AG04450 (cell line): ENCODE measurements at regions not wholly inside any gene's neighbourhood (a gene's known extent, or its start where the extent isn't known, plus 50 kb on each side); places are given as distances from the start of the nearest gene placed in this dataset.

Source experiments
- CTCF ChIA-PET: fragments of 300-600, 350-600 bp; formaldehyde crosslinking; extraction: SDS; loops from one replicate; lab custom pipeline; 2022; ENCODE audit warnings: antibody characterized with exemption, inconsistent platforms; lab: Charles Lee
- POLR2A ChIA-PET: fragments of 350-600 bp; formaldehyde crosslinking; extraction: SDS; loops from one replicate; lab custom pipeline; 2021; ENCODE audit warnings: antibody characterized with exemption, inconsistent platforms; lab: Yijun Ruan, JAX
- DNase-seq: peaks from one replicate; pipeline ENCODE4 v3.0.0-alpha.2; 2011; ENCODE audit warnings: low read depth, low spot score
- H3K27ac ChIP-seq: one replicate; pipeline ENCODE4 v1.5.1; 2012; ENCODE audit warnings: low read depth, low read length, control low read depth
- H3K27me3 ChIP-seq: one replicate; pipeline ENCODE4 v1.6.0; 2012; ENCODE audit warnings: low read length; ENCODE audit not compliant: control insufficient read depth, insufficient read depth
- H3K4me3 ChIP-seq: 2 replicates; pipeline ENCODE4 v1.5.1; 2011; ENCODE audit warnings: mild to moderate bottlenecking, low read depth, low read length, control low read depth
- H3K9me3 ChIP-seq: 2 replicates; pipeline ENCODE4 v1.5.1; 2012; ENCODE audit warnings: low read length; ENCODE audit not compliant: control insufficient read depth, insufficient read depth
- TF ChIP-seq, protein P1 (sequence below): IDR thresholded peaks from 2 replicates; pipeline ENCODE4 v1.5.1; 2011; ENCODE audit warnings: low read depth, low read length, control low read depth, inconsistent platforms

- CTCF ChIA-PET: interaction anchor here (0.6 kb wide), 1 partner anchor 11 kb away, joined by 4 read pairs; no protein-coding TSS in a partner anchor
- POLR2A ChIA-PET: no interaction called here
Measured at GRCh38 chr5:164652276-164652660, 1146.8 kb downstream of the MAT2B start.

GRCh38 chr5:164663198-164663989, 1158.0 kb downstream of the MAT2B start:
- H3K4me3 ChIP-seq: no peak overlapping the region
- no peaks in the 10 kb centered on the region for H3K27me3 ChIP-seq
- no peaks in the 10 kb centered on the region for H3K9me3 ChIP-seq
- ChIA-PET POLR2A (no interaction called here), CTCF (interaction anchor here (0.6 to 1.3 kb wide), 4 partner anchors 9 to 967 kb away, joined by 3 to 4 read pairs (median 4); no protein-coding TSS in a partner anchor)
- no peak overlapping the region for H3K27ac ChIP-seq
- TF ChIP-seq, protein P1, sequence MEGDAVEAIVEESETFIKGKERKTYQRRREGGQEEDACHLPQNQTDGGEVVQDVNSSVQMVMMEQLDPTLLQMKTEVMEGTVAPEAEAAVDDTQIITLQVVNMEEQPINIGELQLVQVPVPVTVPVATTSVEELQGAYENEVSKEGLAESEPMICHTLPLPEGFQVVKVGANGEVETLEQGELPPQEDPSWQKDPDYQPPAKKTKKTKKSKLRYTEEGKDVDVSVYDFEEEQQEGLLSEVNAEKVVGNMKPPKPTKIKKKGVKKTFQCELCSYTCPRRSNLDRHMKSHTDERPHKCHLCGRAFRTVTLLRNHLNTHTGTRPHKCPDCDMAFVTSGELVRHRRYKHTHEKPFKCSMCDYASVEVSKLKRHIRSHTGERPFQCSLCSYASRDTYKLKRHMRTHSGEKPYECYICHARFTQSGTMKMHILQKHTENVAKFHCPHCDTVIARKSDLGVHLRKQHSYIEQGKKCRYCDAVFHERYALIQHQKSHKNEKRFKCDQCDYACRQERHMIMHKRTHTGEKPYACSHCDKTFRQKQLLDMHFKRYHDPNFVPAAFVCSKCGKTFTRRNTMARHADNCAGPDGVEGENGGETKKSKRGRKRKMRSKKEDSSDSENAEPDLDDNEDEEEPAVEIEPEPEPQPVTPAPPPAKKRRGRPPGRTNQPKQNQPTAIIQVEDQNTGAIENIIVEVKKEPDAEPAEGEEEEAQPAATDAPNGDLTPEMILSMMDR: no peak
- DNase-seq: no peak

More at GRCh38 chr5:164652276-164652660, 1146.8 kb downstream of the MAT2B start:
- no peak for DNase-seq
- no peaks in the 10 kb centered on the region for H3K27me3 ChIP-seq
- TF ChIP-seq, protein P1: no peak
- H3K27ac ChIP-seq: no peak overlapping the region
- H3K4me3 ChIP-seq: no peak overlapping the region
- H3K9me3 ChIP-seq: no peaks in the 10 kb centered on the region

DNA sequence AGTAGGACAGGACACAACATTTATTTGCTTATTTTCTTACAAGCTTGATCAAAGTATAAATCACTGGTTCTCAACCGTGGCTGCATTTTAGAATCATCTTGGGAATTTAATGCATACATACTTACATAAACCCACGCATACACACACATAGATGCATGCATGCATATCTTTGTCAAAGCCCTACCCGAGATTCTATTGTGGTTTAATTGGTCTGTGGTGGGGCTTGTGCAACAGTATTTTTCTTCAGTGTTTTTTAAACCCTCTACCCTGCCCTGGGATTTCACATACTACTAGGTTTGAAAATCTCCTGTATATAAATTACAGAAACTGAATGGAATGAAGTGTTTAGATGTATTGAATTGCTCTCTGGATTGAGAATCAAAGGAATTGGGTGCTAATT, 1166.2 kb downstream of the MAT2B start:
- no peaks in the 10 kb centered on the region for H3K27me3 ChIP-seq
- no peak overlapping the region for H3K27ac ChIP-seq
- no peaks in the 10 kb centered on the region for H3K9me3 ChIP-seq
- no peak for DNase-seq
- no peak overlapping the region for H3K4me3 ChIP-seq
- TF ChIP-seq, protein P1: no peak
- POLR2A ChIA-PET: no interaction called here
- CTCF ChIA-PET: interaction anchor here (1.0 to 2.1 kb wide), 4 partner anchors 11 to 1107 kb away, joined by 3 to 8 read pairs (median 4); no protein-coding TSS in a partner anchor

- H3K27ac ChIP-seq: no peak overlapping the region
- TF ChIP-seq, protein P1: no peak
- H3K9me3 ChIP-seq: no peaks in the 10 kb centered on the region
- no peaks in the 10 kb centered on the region for H3K27me3 ChIP-seq
- H3K4me3 ChIP-seq: no peak overlapping the region
- no peak for DNase-seq
- CTCF ChIA-PET: interaction anchor here (1.0 to 2.4 kb wide), 8 partner anchors 9 to 1107 kb away, joined by 3 to 10 read pairs (median 4); no protein-coding TSS in a partner anchor
- POLR2A ChIA-PET: no interaction called here
Measured at GRCh38 chr5:164672205-164672604, 1166.8 kb downstream of the MAT2B start.
